ENCODE measurements at regions not wholly inside any gene's neighbourhood (a gene's known extent, or its start where the extent isn't known, plus 50 kb on each side); places are given as distances from the start of the nearest gene placed in this dataset.

GRCh38 chr11:45347348-45348082, 61.4 kb upstream of the SYT13 start:
- TF ChIP-seq CTCF (IDR thresholded peaks at IDR 0.05; ENCODE audit: low read length) (no peak), EZH2 (IDR thresholded peaks at IDR 0.05; ENCODE audit: borderline replicate concordance, low read length) (no peak)
